Stimulated activated memory B cell treated with anti-CD40 and anti-IgM and Interleukin-4, amounts not matched to agents 10 μg/mL and 1 μg/mL and 100 μg/mL, for 72 hours (primary cell): ENCODE measurements at regions not wholly inside any gene's neighbourhood (a gene's known extent, or its start where the extent isn't known, plus 50 kb on each side); places are given as distances from the start of the nearest gene placed in this dataset.

Experiments used
- ATAC-seq: fragments of 150-1000 bp; cut with Tn5 transposase; 2 replicates; pipeline ENCODE4 v1.10.0; 2021
- H3K27ac Mint-ChIP-seq: one replicate; pipeline ENCODE4 v1.8.0; 2022; ENCODE audit warnings: mild to moderate bottlenecking, mixed read lengths
- H3K27me3 Mint-ChIP-seq: one replicate; pipeline ENCODE4 v1.8.0; 2022; ENCODE audit warnings: mixed read lengths
- H3K36me3 Mint-ChIP-seq: one replicate; pipeline ENCODE4 v1.8.0; 2022; ENCODE audit warnings: mixed read lengths
- H3K4me1 Mint-ChIP-seq: one replicate; pipeline ENCODE4 v1.8.0; 2022; ENCODE audit warnings: mixed read lengths
- H3K4me3 Mint-ChIP-seq: one replicate; pipeline ENCODE4 v1.8.0; 2022; ENCODE audit warnings: mild to moderate bottlenecking, moderate library complexity, mixed read lengths
- H3K9me3 Mint-ChIP-seq: one replicate; pipeline ENCODE4 v1.8.0; 2022; ENCODE audit warnings: mixed read lengths

GRCh38 chr19:16000024-16000663 is 51.3 kb downstream of the OR10H4 start:
- Mint-ChIP-seq H3K27me3 (no peaks in the 10 kb centered on the region), H3K4me3 (no peak overlapping the region), H3K4me1 (peaks cover 24% of the 10 kb centered on the region), H3K9me3 (no peaks in the 10 kb centered on the region), H3K36me3 (no peaks in the 10 kb centered on the region), H3K27ac (no peak overlapping the region)
- no peak for ATAC-seq

- peak; percentile 84 for ATAC-seq
- H3K4me3 Mint-ChIP-seq = peak overlapping the region; percentile 83
- no peaks in the 10 kb centered on the region for H3K36me3 Mint-ChIP-seq
- H3K4me1 Mint-ChIP-seq = peaks cover 24% of the 10 kb centered on the region
- no peaks in the 10 kb centered on the region for H3K9me3 Mint-ChIP-seq
- peak overlapping the region; percentile 90 for H3K27ac Mint-ChIP-seq
- no peaks in the 10 kb centered on the region for H3K27me3 Mint-ChIP-seq
Measured at GRCh38 chr19:16001481-16002312, 52.9 kb downstream of the OR10H4 start.

GRCh38 chr19:16002406-16003384 is 53.9 kb downstream of the OR10H4 start:
- H3K27me3 Mint-ChIP-seq = no peaks in the 10 kb centered on the region
- ATAC-seq = no peak
- peak overlapping the region; percentile 90 for H3K27ac Mint-ChIP-seq
- H3K4me1 Mint-ChIP-seq = peaks cover 24% of the 10 kb centered on the region
- H3K4me3 Mint-ChIP-seq = peak overlapping the region; percentile 83
- no peaks in the 10 kb centered on the region for H3K36me3 Mint-ChIP-seq
- H3K9me3 Mint-ChIP-seq = no peaks in the 10 kb centered on the region

- Mint-ChIP-seq H3K27me3 (no peaks in the 10 kb centered on the region), H3K4me3 (no peak overlapping the region), H3K9me3 (no peaks in the 10 kb centered on the region), H3K36me3 (no peaks in the 10 kb centered on the region), H3K4me1 (peaks cover 24% of the 10 kb centered on the region), H3K27ac (no peak overlapping the region)
- no peak for ATAC-seq
Measured at GRCh38 chr19:16003391-16003790, 54.6 kb downstream of the OR10H4 start.

- no peak overlapping the region for H3K4me3 Mint-ChIP-seq
- H3K27ac Mint-ChIP-seq = no peak overlapping the region
- H3K36me3 Mint-ChIP-seq = no peaks in the 10 kb centered on the region
- H3K4me1 Mint-ChIP-seq = peaks cover 20% of the 10 kb centered on the region
- H3K27me3 Mint-ChIP-seq = no peaks in the 10 kb centered on the region
- H3K9me3 Mint-ChIP-seq = no peaks in the 10 kb centered on the region
- ATAC-seq = no peak
Measured at GRCh38 chr19:16005925-16006324, 57.1 kb downstream of the OR10H4 start.

GRCh38 chr19:16012552-16012951 is 63.7 kb upstream of the TPM4 start:
- H3K27me3 Mint-ChIP-seq = no peaks in the 10 kb centered on the region
- H3K4me1 Mint-ChIP-seq = no peaks in the 10 kb centered on the region
- H3K4me3 Mint-ChIP-seq = no peak overlapping the region
- H3K9me3 Mint-ChIP-seq = no peaks in the 10 kb centered on the region
- no peak for ATAC-seq
- H3K27ac Mint-ChIP-seq = no peak overlapping the region
- H3K36me3 Mint-ChIP-seq = no peaks in the 10 kb centered on the region

- no peak overlapping the region for H3K27ac Mint-ChIP-seq
- no peak for ATAC-seq
Measured at GRCh38 chr19:16013181-16013850, 63.0 kb upstream of the TPM4 start.

GRCh38 chr19:16013851-16014840 is 62.1 kb upstream of the TPM4 start:
- H3K36me3 Mint-ChIP-seq = no peaks in the 10 kb centered on the region
- H3K4me3 Mint-ChIP-seq = no peak overlapping the region
- peaks cover 6% of the 10 kb centered on the region for H3K27me3 Mint-ChIP-seq
- no peak overlapping the region for H3K27ac Mint-ChIP-seq
- H3K4me1 Mint-ChIP-seq = no peaks in the 10 kb centered on the region
- H3K9me3 Mint-ChIP-seq = no peaks in the 10 kb centered on the region
- ATAC-seq = no peak

More at GRCh38 chr19:16013181-16013850, 63.0 kb upstream of the TPM4 start:
- Mint-ChIP-seq H3K4me3 (no peak overlapping the region), H3K4me1 (no peaks in the 10 kb centered on the region), H3K27me3 (no peaks in the 10 kb centered on the region), H3K36me3 (no peaks in the 10 kb centered on the region), H3K9me3 (no peaks in the 10 kb centered on the region)

GRCh38 chr19:16014923-16015804 is 61.1 kb upstream of the TPM4 start:
- Mint-ChIP-seq H3K27me3 (peaks cover 16% of the 10 kb centered on the region), H3K27ac (no peak overlapping the region), H3K4me1 (no peaks in the 10 kb centered on the region), H3K9me3 (no peaks in the 10 kb centered on the region), H3K4me3 (no peak overlapping the region), H3K36me3 (no peaks in the 10 kb centered on the region)
- no peak for ATAC-seq

- no peak overlapping the region for H3K27ac Mint-ChIP-seq
- no peaks in the 10 kb centered on the region for H3K36me3 Mint-ChIP-seq
- H3K4me3 Mint-ChIP-seq = no peak overlapping the region
- ATAC-seq = no peak
- H3K4me1 Mint-ChIP-seq = no peaks in the 10 kb centered on the region
- H3K9me3 Mint-ChIP-seq = no peaks in the 10 kb centered on the region
- H3K27me3 Mint-ChIP-seq = peaks cover 22% of the 10 kb centered on the region
Measured at GRCh38 chr19:16015805-16016173, 60.5 kb upstream of the TPM4 start.

- ATAC-seq = no peak
- H3K36me3 Mint-ChIP-seq = no peaks in the 10 kb centered on the region
- H3K4me1 Mint-ChIP-seq = no peaks in the 10 kb centered on the region
- H3K27ac Mint-ChIP-seq = no peak overlapping the region
- no peak overlapping the region for H3K4me3 Mint-ChIP-seq
- H3K27me3 Mint-ChIP-seq = peaks cover 28% of the 10 kb centered on the region
- no peaks in the 10 kb centered on the region for H3K9me3 Mint-ChIP-seq
Measured at GRCh38 chr19:16016226-16017137, 59.8 kb upstream of the TPM4 start.

- no peaks in the 10 kb centered on the region for H3K9me3 Mint-ChIP-seq
- no peak for ATAC-seq
- no peaks in the 10 kb centered on the region for H3K4me1 Mint-ChIP-seq
- no peak overlapping the region for H3K4me3 Mint-ChIP-seq
- H3K36me3 Mint-ChIP-seq = no peaks in the 10 kb centered on the region
- H3K27ac Mint-ChIP-seq = no peak overlapping the region
- peaks cover 28% of the 10 kb centered on the region for H3K27me3 Mint-ChIP-seq
Measured at GRCh38 chr19:16017138-16017490, 59.2 kb upstream of the TPM4 start.
